Fibroblast of the aortic adventitia (primary cell): ENCODE measurements at regions not wholly inside any gene's neighbourhood (a gene's known extent, or its start where the extent isn't known, plus 50 kb on each side); places are given as distances from the start of the nearest gene placed in this dataset.

Source experiments
- DNase-seq: peaks from one replicate; pipeline ENCODE4 v3.0.0-alpha.2; 2010; ENCODE audit warnings: low read depth
- H3K4me3 ChIP-seq: 2 replicates; pipeline ENCODE4 v1.5.1; 2011; ENCODE audit warnings: low read depth, mild to moderate bottlenecking, control low read depth, low read length, moderate library complexity
- TF ChIP-seq, protein P1 (sequence below): IDR thresholded peaks from 2 replicates; pipeline ENCODE4 v1.5.1; 2011; ENCODE audit warnings: mild to moderate bottlenecking, low read length, control low read depth, inconsistent platforms; ENCODE audit not compliant: insufficient read depth

- no peak for DNase-seq
- H3K4me3 ChIP-seq: no peak overlapping the region
- TF ChIP-seq, protein P1, sequence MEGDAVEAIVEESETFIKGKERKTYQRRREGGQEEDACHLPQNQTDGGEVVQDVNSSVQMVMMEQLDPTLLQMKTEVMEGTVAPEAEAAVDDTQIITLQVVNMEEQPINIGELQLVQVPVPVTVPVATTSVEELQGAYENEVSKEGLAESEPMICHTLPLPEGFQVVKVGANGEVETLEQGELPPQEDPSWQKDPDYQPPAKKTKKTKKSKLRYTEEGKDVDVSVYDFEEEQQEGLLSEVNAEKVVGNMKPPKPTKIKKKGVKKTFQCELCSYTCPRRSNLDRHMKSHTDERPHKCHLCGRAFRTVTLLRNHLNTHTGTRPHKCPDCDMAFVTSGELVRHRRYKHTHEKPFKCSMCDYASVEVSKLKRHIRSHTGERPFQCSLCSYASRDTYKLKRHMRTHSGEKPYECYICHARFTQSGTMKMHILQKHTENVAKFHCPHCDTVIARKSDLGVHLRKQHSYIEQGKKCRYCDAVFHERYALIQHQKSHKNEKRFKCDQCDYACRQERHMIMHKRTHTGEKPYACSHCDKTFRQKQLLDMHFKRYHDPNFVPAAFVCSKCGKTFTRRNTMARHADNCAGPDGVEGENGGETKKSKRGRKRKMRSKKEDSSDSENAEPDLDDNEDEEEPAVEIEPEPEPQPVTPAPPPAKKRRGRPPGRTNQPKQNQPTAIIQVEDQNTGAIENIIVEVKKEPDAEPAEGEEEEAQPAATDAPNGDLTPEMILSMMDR: no peak
These were observed 123.1 kb upstream of the PTGFR start for GRCh38 chr1:78367700-78368099.

DNA sequence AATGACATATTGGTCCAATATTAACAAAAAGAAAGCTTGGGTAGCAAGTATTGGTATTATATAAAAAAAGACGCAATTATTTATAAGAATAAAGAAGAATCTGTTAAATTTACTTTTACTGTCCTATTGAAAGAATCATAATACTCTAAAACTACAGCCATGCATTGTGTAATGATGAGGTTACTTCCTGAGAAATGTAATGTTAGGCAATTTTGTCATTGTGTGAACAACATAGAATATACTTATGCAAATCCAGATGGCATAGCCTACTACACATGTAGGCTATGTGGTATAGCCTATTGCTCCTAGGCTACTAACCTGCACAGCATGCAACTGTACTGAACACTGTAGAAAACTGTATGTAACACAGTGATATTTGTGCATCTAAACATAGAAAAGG, 121.2 kb upstream of the PTGFR start:
- TF ChIP-seq, protein P1: no peak
- peak; percentile 22 for DNase-seq
- no peak overlapping the region for H3K4me3 ChIP-seq

- TF ChIP-seq, protein P1: no peak
- H3K4me3 ChIP-seq: no peak overlapping the region
- peak; percentile 72 for DNase-seq
These were observed 120.4 kb upstream of the PTGFR start for GRCh38 chr1:78370356-78370755.

DNA sequence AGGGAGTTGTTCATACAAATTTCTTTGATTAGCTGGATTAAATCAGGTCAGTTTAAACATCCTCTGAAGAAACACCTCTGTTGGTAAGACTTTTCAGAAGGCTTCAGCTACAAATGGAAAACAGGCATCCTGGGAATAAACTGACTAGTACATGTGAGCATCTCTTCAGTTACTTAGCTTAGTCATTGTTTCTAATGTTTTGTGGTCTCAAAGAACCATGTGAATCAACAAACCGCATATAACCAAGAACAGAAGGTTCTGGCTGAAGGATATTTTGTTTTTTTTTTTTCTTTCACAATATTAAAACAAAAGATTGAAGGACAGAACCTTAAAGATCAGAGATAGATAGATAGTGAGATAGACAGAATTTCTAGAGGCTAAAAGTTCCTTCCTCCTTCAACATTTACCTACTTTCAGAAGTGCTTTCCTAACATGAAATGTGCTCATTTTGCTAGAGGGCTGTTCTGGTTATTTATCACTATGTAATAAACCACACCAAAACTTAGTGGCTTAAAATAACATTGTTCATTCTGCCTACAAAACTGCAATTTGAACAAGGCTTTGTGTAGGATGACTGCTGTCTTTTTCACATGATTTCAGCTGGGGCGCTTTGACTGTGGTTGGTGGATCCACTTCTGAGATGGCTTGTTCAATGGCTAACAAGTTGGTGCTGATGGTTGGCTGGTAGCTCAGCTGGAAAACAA, 119.8 kb upstream of the PTGFR start:
- peak; percentile 80 for DNase-seq
- TF ChIP-seq, protein P1: no peak
- no peak overlapping the region for H3K4me3 ChIP-seq

DNA sequence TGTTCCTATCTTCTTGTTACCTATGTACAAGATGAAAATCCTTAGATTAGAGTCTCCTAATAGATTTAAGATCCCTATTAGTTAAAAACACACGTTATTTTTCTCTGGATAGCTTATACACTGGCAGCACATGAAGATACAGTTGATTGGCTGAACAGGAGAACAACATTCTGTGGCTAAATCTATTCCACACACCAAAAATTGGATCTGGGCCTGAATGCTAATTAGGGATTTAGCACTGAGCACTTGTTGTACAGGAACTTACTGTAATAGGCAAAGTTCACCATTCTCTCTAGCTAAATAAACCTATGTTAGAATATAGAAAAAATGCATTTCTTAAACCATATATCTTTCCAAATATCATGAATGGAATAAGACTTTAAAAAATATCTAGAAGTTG, 117.1 kb upstream of the PTGFR start:
- H3K4me3 ChIP-seq: no peak overlapping the region
- DNase-seq: no peak
- TF ChIP-seq, protein P1: no peak

DNA sequence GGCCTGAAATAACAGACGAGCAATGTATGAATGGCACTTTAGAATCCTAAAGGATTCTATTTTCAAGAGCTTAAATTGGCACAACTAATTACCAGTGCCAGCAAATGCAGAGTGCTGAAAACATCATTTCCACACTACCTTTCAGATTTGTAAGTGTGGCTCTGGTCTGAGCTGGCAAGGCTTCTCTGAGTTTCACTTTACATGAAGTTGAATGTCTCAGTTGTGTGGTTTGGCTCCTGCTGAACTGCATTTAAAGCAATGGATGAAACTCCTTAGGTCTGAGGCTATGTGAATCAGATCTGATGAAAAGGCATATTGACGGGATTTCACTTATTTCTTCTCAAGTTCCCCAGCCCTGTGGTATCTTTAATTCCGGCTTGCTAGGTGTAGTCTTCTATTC, 114.8 kb upstream of the PTGFR start:
- peak; percentile 76 for DNase-seq
- H3K4me3 ChIP-seq: no peak overlapping the region
- TF ChIP-seq, protein P1: no peak
